ENCODE measurements at regions not wholly inside any gene's neighbourhood (a gene's known extent, or its start where the extent isn't known, plus 50 kb on each side); places are given as distances from the start of the nearest gene placed in this dataset.

DNA sequence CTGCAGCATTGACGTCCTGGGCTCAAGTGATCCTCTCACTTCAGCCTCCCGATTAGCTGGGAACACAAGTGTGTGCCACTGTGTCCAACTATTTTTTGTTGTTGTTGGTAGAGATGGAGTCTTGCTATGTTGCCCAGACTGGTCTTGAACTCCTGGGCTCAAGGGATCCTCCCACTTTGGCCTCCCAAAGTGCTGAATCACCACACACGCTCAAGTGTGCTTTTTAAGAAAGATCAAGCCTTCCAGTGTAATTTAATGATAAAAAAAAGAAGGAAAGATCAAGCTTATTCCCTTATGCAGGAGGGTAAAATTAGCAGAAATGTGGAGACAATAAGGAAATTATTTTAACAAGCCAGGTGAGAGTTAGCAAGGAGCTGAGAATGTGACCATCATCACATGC, 61.1 kb upstream of the SERBP1 start:
- TF ChIP-seq, protein P1, sequence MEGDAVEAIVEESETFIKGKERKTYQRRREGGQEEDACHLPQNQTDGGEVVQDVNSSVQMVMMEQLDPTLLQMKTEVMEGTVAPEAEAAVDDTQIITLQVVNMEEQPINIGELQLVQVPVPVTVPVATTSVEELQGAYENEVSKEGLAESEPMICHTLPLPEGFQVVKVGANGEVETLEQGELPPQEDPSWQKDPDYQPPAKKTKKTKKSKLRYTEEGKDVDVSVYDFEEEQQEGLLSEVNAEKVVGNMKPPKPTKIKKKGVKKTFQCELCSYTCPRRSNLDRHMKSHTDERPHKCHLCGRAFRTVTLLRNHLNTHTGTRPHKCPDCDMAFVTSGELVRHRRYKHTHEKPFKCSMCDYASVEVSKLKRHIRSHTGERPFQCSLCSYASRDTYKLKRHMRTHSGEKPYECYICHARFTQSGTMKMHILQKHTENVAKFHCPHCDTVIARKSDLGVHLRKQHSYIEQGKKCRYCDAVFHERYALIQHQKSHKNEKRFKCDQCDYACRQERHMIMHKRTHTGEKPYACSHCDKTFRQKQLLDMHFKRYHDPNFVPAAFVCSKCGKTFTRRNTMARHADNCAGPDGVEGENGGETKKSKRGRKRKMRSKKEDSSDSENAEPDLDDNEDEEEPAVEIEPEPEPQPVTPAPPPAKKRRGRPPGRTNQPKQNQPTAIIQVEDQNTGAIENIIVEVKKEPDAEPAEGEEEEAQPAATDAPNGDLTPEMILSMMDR (IDR thresholded peaks at IDR 0.05), result no peak
- no peak for TF ChIP-seq EZH2phosphoT487 (IDR thresholded peaks at IDR 0.05)
